Activated CD4-positive, alpha-beta T cell treated with anti-CD3 and anti-CD28 coated beads, Interleukin-2, Interleukin-6, amounts not matched to agents 100 ng/mL and 50 ng/mL, durations not matched to agents 16 hours and 8 hours (primary cell): ENCODE measurements at regions not wholly inside any gene's neighbourhood (a gene's known extent, or its start where the extent isn't known, plus 50 kb on each side); places are given as distances from the start of the nearest gene placed in this dataset.

Source experiments
- DNase-seq: peaks from one replicate; pipeline ENCODE4 v3.0.0-alpha.2; 2020

- DNase-seq = no peak
Observed at GRCh38 chr3:110732420-110732819, 339.2 kb upstream of the NECTIN3 start.

GRCh38 chr3:110733045-110733444 is 338.6 kb upstream of the NECTIN3 start:
- no peak for DNase-seq

DNA sequence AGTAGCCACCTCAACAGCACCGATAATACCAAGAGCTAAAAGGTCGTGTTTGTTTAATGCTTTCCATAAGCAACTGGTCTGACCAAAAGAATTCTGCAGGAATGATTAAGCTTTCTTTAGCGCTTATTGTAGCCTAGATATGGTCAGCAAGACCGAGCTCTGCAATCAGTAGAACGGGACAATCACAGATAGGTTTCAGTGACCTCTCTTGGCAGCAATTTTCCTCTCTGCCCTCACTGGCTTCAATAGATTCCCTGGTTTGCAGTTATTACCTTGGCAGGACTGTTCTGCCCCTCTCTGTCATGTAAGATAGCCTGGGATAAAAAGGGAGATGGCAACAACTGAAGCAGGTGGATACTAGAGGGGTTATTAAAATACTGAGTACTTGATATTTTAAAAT is 337.1 kb upstream of the NECTIN3 start:
- no peak for DNase-seq

DNA sequence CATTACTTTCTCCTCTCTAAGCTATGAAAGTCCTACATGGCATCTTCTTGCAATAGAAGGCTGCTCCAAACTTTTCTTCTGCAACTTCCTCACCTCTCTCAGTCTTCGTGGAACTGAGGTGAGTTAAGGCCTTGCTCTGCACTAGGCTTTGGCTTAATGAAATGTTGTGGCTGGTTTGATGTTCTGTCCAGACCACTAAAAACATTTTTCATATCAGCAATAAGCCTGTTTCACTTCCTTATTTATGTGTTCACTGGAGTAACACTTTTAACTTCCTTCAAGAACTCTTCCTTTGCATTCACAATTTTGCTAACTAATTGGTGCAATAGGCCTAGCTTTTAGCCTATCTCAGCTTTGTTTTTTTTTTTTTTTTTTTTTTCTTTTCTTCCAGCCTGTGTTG is 335.3 kb upstream of the NECTIN3 start:
- no peak for DNase-seq

DNA sequence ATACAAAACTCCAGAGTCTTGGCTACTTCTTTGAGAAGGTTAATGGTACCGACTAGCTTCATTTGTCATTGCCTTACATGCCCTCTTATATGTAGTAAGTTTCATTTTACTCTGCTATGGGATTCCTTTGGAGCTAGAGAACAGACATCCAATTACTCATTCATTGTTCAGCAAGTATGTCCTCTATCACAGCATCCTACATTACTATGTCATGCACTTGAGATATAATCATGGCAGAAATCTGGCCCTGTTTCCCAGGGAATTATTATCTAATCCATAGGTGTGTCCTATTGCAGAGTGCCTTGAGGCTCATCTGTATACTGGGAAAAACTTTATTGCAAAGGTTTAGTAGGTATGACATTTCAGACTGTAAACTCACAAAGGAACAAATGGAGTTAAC is 333.1 kb upstream of the NECTIN3 start:
- no peak for DNase-seq

- DNase-seq = no peak
Observed at GRCh38 chr3:110741891-110742290, 329.7 kb upstream of the NECTIN3 start.

GRCh38 chr3:110743202-110743601 is 328.4 kb upstream of the NECTIN3 start:
- no peak for DNase-seq

DNA sequence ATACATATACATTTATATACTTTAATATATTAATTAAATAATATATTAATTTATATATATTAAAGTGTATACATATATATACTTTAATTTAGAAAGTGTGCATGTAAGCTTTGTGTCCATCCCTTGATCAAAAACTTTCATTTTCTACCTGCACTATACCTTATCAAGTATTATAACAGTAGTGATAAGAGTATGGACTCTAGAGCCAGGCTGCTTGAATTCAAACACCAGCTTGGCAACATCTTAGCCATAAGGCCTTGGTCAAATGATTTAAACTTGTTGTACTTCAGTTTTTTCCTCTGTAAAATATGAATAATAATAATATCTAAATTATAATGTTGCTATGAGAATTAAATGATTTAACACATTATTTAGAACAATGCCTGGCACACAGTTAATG is 327.6 kb upstream of the NECTIN3 start:
- DNase-seq = no peak

- no peak for DNase-seq
Observed at GRCh38 chr3:110744723-110745122, 326.9 kb upstream of the NECTIN3 start.

DNA sequence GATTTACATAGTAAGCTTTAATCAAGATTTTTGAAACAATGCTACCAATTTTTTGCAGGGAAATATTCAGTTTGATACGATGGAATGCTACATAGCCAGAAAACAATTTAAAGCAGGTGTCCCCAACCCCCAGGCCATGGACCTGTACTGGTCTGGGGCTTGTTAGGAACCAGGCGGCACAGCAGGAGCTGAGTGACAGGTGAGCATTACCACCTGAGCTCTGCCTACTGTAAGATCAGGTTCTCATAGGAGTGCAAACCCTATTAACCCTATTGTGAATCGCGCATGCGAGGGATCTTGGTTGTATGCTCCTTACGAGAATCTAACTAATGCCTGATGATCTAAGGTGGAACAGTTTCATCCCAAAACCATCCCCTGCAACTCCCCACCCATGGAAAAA is 322.6 kb upstream of the NECTIN3 start:
- no peak for DNase-seq

- DNase-seq = no peak
Observed at GRCh38 chr3:110750201-110750600, 321.4 kb upstream of the NECTIN3 start.

GRCh38 chr3:110752307-110752706 is 319.3 kb upstream of the NECTIN3 start:
- DNase-seq = no peak

DNA sequence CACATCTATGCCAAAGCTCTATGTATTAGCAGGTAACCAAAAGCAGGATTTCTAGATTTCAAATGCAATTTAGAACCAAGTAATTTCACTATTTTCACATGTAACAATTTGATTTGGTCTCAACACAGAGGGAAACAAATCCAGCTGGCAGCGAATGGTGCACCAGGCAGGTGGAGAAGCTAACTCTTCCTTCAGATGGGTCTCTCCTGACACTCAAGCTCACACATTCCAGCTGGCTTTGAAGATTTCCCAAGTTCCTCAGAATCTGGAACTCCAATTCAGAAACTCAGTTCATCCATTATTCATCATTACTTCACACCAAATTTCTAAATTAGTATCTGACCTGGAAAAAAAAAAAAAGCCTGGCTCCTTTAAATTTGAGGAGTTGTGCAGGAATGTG is 318.1 kb upstream of the NECTIN3 start:
- no peak for DNase-seq

- no peak for DNase-seq
Observed at GRCh38 chr3:110754212-110754916, 317.3 kb upstream of the NECTIN3 start.

DNA sequence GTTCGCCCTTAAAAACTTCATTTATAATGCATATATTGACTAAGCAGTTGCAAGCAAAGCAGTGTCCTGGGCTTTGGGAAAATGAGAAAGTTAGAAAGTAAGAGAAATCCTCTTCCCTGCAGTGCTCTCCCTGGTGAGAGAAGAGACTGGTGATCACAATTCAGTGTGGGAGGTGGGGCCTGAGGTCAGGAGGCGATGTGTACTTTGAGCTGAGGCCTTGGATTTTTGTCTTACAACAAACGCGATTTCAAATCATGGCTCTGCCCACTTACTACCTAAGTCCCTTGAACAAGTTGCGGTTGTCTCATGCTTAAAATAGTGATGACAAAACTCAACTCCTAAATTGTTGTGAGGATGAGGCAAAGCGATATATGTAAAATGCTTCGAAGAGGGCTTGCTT is 316.3 kb upstream of the NECTIN3 start:
- no peak for DNase-seq

- DNase-seq = no peak
Observed at GRCh38 chr3:110756705-110757104, 314.9 kb upstream of the NECTIN3 start.

GRCh38 chr3:110758208-110758607 is 313.4 kb upstream of the NECTIN3 start:
- DNase-seq = no peak

DNA sequence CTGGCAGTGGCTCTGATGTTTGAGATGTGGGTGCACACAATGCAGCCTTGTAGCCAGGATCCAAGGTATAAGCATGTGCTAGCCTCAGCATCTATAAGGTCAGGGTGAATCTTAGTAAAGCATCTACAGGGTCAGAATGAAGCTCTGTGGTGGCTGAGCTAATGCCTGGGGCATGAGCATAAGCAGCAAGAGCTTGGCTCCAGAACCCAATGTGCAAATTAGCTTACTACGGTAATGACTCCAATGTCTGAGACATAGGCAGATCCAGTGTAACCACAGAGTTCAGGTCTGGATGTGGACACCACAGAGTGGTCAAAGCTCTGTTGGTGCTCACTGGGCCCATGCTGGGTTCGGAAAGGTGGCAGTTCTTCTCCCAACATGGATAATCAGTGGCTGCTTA is 304.5 kb upstream of the NECTIN3 start:
- DNase-seq = no peak

DNA sequence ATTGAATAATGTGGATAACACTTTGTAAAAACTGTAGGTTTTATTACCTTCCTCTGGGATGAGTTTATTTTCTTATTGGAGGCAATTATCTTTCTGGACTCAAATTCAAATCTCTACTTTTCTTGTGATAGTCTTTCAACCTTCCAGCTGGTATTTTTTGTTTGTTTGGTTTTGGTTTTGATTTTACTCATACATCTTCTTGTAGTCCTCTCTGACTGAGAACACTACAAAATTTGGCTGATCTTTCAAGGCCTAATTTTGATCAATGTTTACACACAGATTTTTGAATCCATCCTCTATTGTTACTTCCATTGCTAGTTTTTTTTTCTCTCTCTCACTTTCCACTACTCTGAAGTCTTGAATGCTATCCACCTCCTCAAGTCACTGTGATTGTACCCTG is 303.8 kb upstream of the NECTIN3 start:
- DNase-seq = peak; percentile 34

DNA sequence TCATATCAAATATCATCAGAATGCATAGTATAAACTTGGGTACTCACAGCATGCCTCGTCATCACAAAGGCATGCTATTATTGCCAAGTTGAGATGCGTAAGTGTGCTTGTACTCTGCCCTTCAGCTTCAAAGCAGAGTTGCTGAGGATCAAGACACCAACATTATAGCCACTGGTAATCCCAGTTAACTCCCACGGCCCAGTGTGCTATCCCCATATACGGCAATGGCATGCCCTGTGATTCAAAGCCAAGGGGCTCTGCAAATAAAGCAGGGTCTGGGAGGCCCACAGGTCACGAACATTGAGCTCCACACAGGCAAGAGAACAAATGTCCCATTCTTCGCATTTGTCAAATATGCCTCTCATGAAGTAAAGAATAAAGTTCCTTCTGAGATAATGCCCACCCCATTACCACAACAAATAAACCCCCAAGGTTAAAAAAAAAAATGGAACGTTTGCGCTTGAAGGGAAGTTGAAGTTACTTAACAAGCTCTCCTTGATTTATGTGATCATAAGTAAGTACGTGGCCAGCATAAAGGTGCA is 298.1 kb upstream of the NECTIN3 start:
- no peak for DNase-seq

DNA sequence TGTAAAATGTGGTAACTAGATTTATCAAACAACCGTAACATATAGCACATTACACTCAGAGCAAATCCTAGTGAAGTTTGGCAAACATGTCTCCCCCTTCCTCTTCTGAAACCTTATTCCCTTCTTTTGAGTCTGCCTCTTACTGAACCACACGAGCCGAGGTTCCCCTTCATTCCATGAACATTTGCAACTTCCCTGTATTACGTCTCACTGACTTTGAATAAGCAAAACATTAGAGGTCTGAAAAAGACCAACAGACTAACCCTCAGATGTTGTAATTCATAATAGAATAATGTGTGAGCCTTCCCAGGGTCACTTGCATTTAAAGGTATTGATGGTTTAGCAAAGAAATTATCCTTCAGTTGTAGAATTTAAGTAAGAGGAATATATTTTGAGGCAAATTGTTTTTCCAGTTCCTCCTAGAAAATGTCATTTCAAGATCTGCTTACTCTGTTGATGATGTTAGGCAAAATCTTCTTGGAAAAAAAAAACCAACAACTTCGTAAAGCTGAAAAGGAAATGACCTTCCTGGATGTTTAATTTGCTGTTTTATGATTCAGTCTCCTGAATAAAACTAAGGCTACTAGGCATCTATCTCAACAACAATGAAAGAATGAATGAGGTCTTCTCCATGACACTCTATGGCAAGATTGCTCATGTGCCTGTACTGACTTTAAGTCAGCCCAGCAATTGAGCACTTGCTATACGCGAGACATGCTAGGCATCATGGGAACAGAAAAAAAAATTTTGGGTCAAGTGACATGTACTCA is 296.9 kb upstream of the NECTIN3 start:
- no peak for DNase-seq

GRCh38 chr3:110779581-110779980 is 292.0 kb upstream of the NECTIN3 start:
- DNase-seq = no peak

DNA sequence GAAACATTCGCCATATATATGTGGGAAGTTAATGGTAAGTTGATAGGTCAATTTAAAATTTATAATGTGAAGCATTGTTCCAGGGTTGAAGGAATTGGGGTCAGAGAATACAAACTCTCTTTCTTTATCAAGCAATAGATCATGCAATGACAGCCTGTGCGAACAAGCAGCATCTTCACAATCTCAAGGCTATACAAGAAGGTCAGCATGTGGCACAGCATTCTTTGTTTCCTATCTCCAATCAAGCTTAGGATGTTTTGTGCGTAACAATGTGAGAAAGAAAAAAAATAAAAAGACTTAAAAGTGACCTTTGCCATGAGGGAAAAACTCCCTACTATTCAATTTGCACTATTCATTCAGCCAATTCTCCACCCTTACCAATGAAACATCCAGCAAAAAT is 288.1 kb upstream of the NECTIN3 start:
- no peak for DNase-seq

- DNase-seq = no peak
Observed at GRCh38 chr3:110788794-110789193, 282.8 kb upstream of the NECTIN3 start.
